ENCODE measurements at regions not wholly inside any gene's neighbourhood (a gene's known extent, or its start where the extent isn't known, plus 50 kb on each side); places are given as distances from the start of the nearest gene placed in this dataset.

- TF ChIP-seq SUZ12 (IDR thresholded peaks at IDR 0.05; ENCODE audit: extremely low read depth, insufficient read depth, insufficient read length) (no peak), YY1 (IDR thresholded peaks at IDR 0.05; ENCODE audit: insufficient read depth, insufficient read length) (no peak)
These were observed 246.5 kb downstream of the FOXL1 start for GRCh38 chr16:86824751-86825296.
